Astrocyte of the cerebellum (primary cell): ENCODE measurements at regions not wholly inside any gene's neighbourhood (a gene's known extent, or its start where the extent isn't known, plus 50 kb on each side); places are given as distances from the start of the nearest gene placed in this dataset.

Source experiments
- DNase-seq: peaks from one replicate; pipeline ENCODE4 v3.0.0-alpha.2; 2011; ENCODE audit warnings: low read depth
- H3K4me3 ChIP-seq: 2 replicates; pipeline ENCODE4 v1.5.1; 2011; ENCODE audit warnings: mild to moderate bottlenecking, low read depth, low read length, moderate library complexity
- in situ Hi-C: cut with HindIII; loops from 2 replicates; pipeline ENCODE4 v1.10.0; 2017; ENCODE audit warnings: low sequenced_read_pairs
- TF ChIP-seq, protein P1 (sequence below): IDR thresholded peaks from 2 replicates; pipeline ENCODE4 v1.5.1; 2012; ENCODE audit warnings: low read length, low read depth, moderate library complexity, mild to moderate bottlenecking; ENCODE audit errors: missing control alignments

DNA sequence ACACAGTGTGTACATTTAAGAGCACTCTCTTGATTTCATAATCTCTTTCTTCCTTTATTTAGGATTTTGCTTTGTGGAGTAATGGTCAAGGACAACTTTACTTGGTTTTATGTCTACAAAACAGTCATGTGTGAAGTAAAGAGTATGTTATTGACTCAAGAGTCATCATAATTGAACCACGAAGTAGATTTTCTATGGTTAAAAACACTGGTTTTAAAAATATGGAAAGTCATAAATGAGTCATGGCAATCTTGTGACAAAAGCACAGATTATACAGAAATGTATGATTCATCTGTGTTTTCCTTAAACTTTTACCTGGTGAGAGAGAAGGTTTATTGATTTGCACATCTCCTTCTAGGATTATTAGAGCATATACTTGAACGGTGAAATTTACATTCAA lies 969.7 kb downstream of the GATA3 start:
- TF ChIP-seq, protein P1, sequence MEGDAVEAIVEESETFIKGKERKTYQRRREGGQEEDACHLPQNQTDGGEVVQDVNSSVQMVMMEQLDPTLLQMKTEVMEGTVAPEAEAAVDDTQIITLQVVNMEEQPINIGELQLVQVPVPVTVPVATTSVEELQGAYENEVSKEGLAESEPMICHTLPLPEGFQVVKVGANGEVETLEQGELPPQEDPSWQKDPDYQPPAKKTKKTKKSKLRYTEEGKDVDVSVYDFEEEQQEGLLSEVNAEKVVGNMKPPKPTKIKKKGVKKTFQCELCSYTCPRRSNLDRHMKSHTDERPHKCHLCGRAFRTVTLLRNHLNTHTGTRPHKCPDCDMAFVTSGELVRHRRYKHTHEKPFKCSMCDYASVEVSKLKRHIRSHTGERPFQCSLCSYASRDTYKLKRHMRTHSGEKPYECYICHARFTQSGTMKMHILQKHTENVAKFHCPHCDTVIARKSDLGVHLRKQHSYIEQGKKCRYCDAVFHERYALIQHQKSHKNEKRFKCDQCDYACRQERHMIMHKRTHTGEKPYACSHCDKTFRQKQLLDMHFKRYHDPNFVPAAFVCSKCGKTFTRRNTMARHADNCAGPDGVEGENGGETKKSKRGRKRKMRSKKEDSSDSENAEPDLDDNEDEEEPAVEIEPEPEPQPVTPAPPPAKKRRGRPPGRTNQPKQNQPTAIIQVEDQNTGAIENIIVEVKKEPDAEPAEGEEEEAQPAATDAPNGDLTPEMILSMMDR, result no peak
- DNase-seq, result no peak
- in situ Hi-C loops, result no loop called here
- H3K4me3 ChIP-seq, result no peak overlapping the region

DNA sequence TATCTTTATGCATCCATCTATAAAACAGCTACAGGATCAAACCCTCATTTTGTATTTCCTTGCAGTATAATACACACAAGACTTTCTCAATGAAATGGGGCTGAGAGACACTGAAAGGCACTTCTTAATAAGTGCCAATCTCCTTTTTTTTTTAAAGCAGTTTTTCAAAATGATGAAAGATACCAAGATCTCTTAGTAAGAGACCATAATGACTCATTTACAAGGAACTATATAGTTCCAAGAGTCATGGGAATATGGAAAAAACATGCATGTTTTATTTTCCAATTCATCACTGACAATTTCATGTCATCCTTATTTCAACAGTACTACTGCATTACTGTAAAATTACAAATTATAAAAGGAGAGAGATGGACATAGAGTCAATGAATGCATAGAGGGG lies 973.7 kb downstream of the GATA3 start:
- in situ Hi-C loops, result no loop called here
- H3K4me3 ChIP-seq, result no peak overlapping the region
- DNase-seq, result no peak
- TF ChIP-seq, protein P1, result no peak

DNA sequence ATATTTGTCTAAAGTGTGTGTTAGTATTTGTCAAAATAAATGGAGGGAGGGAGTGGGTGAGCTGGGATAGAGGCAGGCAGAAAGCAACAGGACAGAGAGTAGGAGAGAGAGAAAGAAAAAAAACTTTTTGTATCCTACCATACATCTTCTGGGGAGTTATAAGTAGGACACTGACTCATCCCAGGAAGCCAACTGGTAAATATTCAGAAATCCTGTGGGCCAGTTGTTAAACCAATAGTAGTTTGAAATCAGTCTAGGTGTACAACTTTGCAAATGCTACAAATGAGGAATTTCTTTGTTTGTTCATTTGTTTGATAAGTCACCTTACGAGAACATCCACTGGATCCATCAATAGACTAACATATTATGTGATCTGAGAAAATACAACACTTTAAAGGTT lies 980.9 kb downstream of the GATA3 start:
- no peak for DNase-seq
- in situ Hi-C loops, result no loop called here
- TF ChIP-seq, protein P1, result no peak
- no peak overlapping the region for H3K4me3 ChIP-seq

DNA sequence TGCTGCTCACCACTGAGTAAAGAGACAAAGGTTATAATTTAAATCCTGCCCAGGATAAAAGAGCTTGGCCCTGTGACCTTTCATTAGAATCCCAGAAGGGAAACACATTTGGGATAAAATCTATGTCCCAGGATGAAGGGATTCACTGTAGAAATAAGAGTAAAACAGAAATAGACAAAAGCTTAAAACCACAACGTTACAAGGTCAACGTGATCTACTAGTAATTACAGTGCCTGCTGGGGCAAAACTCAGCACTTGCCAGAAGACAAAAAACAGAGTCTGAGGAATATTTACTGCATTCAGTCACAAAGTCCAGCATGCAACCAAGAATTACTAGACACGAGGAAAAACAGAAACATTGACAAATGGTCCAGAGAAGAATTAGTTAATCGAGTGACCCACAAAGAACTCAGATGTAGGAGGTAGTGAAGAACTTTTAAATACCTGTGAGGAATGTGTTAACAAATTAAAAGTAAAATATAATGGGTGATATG lies 982.3 kb downstream of the GATA3 start:
- no peak overlapping the region for H3K4me3 ChIP-seq
- DNase-seq, result no peak
- TF ChIP-seq, protein P1, result no peak
- in situ Hi-C loops, result no loop called here

DNA sequence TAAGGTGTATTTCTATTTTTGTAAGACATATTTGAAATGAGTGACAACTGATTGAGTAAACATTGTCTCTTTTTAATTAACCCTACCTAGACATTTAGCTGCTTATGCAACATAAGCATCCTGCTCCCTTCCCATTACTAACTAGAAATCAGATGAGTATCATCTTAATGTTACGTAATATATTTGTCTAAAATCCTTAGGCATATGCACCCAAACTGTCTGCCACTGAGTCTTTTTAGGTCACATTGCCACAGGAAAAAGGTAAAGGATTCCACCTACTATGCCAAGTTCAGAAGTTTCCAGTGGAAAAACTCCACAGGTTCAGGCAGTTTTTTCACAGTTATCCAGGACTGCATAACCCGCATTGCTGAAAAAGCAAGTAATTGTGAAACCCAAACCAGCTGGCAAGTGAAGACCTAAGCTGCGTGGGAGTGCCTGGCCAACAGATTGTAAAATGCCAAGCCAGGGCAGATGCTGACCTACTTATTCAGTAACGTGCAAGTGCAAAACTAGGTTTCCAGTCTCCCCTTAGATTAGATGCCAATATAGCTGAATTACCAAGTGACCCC lies 983.7 kb downstream of the GATA3 start:
- no peak overlapping the region for H3K4me3 ChIP-seq
- in situ Hi-C loops, result no loop called here
- TF ChIP-seq, protein P1, result no peak
- no peak for DNase-seq

DNA sequence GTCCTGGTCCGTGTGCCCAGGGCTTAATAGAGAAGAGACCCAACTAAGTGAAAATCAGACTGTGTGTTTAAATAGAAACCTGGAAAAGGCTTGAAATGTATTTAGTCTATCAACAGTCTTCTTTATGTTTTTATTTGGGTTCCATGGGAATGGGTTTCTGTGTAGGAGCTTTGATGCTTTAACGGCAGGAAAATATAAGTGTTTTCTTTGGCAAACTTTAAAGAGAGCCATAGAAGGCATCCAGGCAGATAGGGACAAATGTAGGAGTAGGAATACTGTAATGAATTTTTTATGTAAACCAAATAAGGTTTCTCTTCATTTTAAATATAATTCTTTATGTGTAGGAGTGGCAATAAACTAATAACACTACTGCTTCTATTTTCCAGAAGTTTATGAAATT lies 989.0 kb downstream of the GATA3 start:
- in situ Hi-C loops, result no loop called here
- no peak for DNase-seq
- TF ChIP-seq, protein P1, result no peak
- H3K4me3 ChIP-seq, result no peak overlapping the region
